ENCODE measurements at regions not wholly inside any gene's neighbourhood (a gene's known extent, or its start where the extent isn't known, plus 50 kb on each side); places are given as distances from the start of the nearest gene placed in this dataset.

DNA sequence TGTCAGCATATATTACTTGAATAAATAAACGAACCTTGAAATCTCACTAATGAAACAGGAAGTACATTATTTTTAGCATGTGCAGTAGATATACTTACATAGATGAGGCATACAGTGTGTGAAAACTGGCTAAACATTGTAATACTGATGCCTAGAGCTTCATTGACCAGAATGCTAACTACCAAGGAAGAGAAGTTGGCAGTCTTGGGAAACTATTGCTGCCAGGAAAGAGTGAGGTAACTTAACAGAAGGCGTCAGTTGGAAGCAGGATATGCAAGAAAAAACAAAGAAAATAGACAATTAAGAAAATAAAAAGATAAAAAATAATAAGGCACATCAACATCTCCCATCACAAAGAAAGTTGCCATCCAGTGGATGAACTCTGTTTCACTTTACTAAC, 963.0 kb downstream of the TDRD15 start:
- TF ChIP-seq, protein P1, sequence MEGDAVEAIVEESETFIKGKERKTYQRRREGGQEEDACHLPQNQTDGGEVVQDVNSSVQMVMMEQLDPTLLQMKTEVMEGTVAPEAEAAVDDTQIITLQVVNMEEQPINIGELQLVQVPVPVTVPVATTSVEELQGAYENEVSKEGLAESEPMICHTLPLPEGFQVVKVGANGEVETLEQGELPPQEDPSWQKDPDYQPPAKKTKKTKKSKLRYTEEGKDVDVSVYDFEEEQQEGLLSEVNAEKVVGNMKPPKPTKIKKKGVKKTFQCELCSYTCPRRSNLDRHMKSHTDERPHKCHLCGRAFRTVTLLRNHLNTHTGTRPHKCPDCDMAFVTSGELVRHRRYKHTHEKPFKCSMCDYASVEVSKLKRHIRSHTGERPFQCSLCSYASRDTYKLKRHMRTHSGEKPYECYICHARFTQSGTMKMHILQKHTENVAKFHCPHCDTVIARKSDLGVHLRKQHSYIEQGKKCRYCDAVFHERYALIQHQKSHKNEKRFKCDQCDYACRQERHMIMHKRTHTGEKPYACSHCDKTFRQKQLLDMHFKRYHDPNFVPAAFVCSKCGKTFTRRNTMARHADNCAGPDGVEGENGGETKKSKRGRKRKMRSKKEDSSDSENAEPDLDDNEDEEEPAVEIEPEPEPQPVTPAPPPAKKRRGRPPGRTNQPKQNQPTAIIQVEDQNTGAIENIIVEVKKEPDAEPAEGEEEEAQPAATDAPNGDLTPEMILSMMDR (conservative IDR thresholded peaks at IDR 0.05), result no peak
- TF ChIP-seq ZFX (IDR thresholded peaks at IDR 0.05), result no peak

Measured in C4-2B (cell line).